Sigmoid colon (tissue), 6 donors: ENCODE measurements at regions not wholly inside any gene's neighbourhood (a gene's known extent, or its start where the extent isn't known, plus 50 kb on each side); places are given as distances from the start of the nearest gene placed in this dataset.
"Not testable (repeated sequence)": the region's sequence is repeated elsewhere in the genome, so short reads cannot be mapped to it uniquely, and the experiment has no call there.

Experiments
- DNase-seq: peaks from one replicate; pipeline ENCODE4 v3.0.0-alpha.2; 2019
- H3K27ac ChIP-seq, 4 donors: fragments of 200-600 bp; sonication (generic); one replicate each; pipeline ENCODE4 v1.5.1; 2016 to 2019; ENCODE audit warnings: mild to moderate bottlenecking in 1 of 4
- H3K27me3 ChIP-seq, 3 donors: fragments of 200-600 bp; sonication (generic); one replicate each; pipeline ENCODE4 v1.5.1; 2019; ENCODE audit warnings: mild to moderate bottlenecking in 1 of 3
- H3K36me3 ChIP-seq, 4 donors: fragments of 200-600 bp; sonication (generic); one replicate each; pipeline ENCODE4 v1.5.1; 2016 to 2019
- H3K4me1 ChIP-seq, 4 donors: fragments of 200-600 bp; sonication (generic); one replicate each; pipeline ENCODE4 v1.5.1; 2017 to 2019
- H3K4me3 ChIP-seq, 4 donors: fragments of 200-600 bp; sonication (generic); one replicate each; pipeline ENCODE4 v1.5.1; 2017 to 2019; ENCODE audit warnings: mild to moderate bottlenecking in 2 of 4, moderate library complexity in 1 of 4
- H3K9me3 ChIP-seq, 4 donors: fragments of 200-600 bp in 3 of 4; sonication (generic) in 3 of 4; one replicate each; pipeline versions ENCODE4 v1.5.1 to v1.6.1; 2013 to 2019
- CTCF ChIP-seq, 4 experiments: fragments of 450-650 bp in 3 of 4; fragments of 200-600 bp in 1 of 4; IDR thresholded peaks; one replicate each; pipeline ENCODE4 v1.5.1; 2016 to 2019; ENCODE audit warnings: antibody characterized with exemption in 4 of 4, mild to moderate bottlenecking in 3 of 4, moderate library complexity in 2 of 4
- EP300 ChIP-seq, 4 donors: sonication (generic); formaldehyde crosslinking; IDR thresholded peaks; one replicate each; pipeline ENCODE4 v1.6.1; 2017; ENCODE audit warnings: antibody characterized with exemption in 4 of 4
- POLR2A ChIP-seq, 2 donors: fragments of 450-650 bp; IDR thresholded peaks; one replicate each; pipeline ENCODE4 v1.6.1; 2016; ENCODE audit warnings: antibody characterized with exemption in 2 of 2, mild to moderate bottlenecking in 2 of 2, moderate library complexity in 2 of 2
- POLR2AphosphoS5 ChIP-seq, 4 donors: sonication (generic); formaldehyde crosslinking; IDR thresholded peaks; one replicate each; pipeline ENCODE4 v1.6.1; 2017; ENCODE audit warnings: antibody characterized with exemption in 4 of 4
- WGBS, 2 donors: extraction: QIAGEN DNeasy Blood & Tissue Kit; methylation state at CpG; one replicate each; pipeline ENCODE4 v1.1.7; 2013; 5-methylcytosine and 5-hydroxymethylcytosine counted together
- intact Hi-C: fragments of 100-400 bp; cut with DNase I; formaldehyde crosslinking; loops from one replicate; pipeline ENCODE4 v1.15.1; 2023
- donor health status: healthy with polysubstance abuse.
- donor health status: healthy.

- Histone ChIP-seq H3K27me3 (no peaks in the 10 kb centered on the region), H3K9me3 (no peaks in the 10 kb centered on the region), H3K27ac (no peak overlapping the region), H3K36me3 (no peaks in the 10 kb centered on the region), H3K4me1 (no peaks in the 10 kb centered on the region), H3K4me3 (no peak overlapping the region)
- no peak for TF ChIP-seq EP300 (IDR thresholded peaks at IDR 0.05)
- no peak for TF ChIP-seq CTCF (IDR thresholded peaks at IDR 0.05)
- no peak for TF ChIP-seq POLR2A (IDR thresholded peaks at IDR 0.05)
- no peak for TF ChIP-seq POLR2AphosphoS5 (IDR thresholded peaks at IDR 0.05)
- intact Hi-C loops, result no loop called here
- no peak for DNase-seq
- WGBS, 2 donors, result 83 to 86% methylated on average over 10 of the region's 10 CpGs
These were observed 515.3 kb downstream of the ZBBX start for GRCh38 chr3:166864473-166865467.

GRCh38 chr3:166860217-166860616, 519.9 kb downstream of the ZBBX start:
- H3K36me3 ChIP-seq, result no peaks in the 10 kb centered on the region
- intact Hi-C loops, result no loop called here
- no peaks in the 10 kb centered on the region for H3K27me3 ChIP-seq
- H3K27ac ChIP-seq, result no peak overlapping the region
- DNase-seq, result no peak
- WGBS, 2 donors, result 72 to 83% methylated on average over 2 of the region's 2 CpGs
- H3K4me3 ChIP-seq, result no peak overlapping the region
- TF ChIP-seq POLR2A (IDR thresholded peaks at IDR 0.05), result no peak
- no peak for TF ChIP-seq CTCF (IDR thresholded peaks at IDR 0.05)
- TF ChIP-seq EP300 (IDR thresholded peaks at IDR 0.05), result no peak
- TF ChIP-seq POLR2AphosphoS5 (IDR thresholded peaks at IDR 0.05), result no peak
- H3K9me3 ChIP-seq, result no peaks in the 10 kb centered on the region
- no peaks in the 10 kb centered on the region for H3K4me1 ChIP-seq

- intact Hi-C loops, result no loop called here
- no peaks in the 10 kb centered on the region for H3K27me3 ChIP-seq
- H3K4me3 ChIP-seq, result no peak overlapping the region
- no peaks in the 10 kb centered on the region for H3K4me1 ChIP-seq
- no peaks in the 10 kb centered on the region for H3K9me3 ChIP-seq
- H3K27ac ChIP-seq, result no peak overlapping the region
- H3K36me3 ChIP-seq, result no peaks in the 10 kb centered on the region
- TF ChIP-seq POLR2A (IDR thresholded peaks at IDR 0.05) (no peak), POLR2AphosphoS5 (IDR thresholded peaks at IDR 0.05) (no peak), EP300 (IDR thresholded peaks at IDR 0.05) (no peak), CTCF (IDR thresholded peaks at IDR 0.05) (no peak)
- no peak for DNase-seq
These were observed 535.8 kb downstream of the ZBBX start for GRCh38 chr3:166844329-166844728.

- 91 to 97% methylated on average over 25 of the region's 25 CpGs for WGBS, 2 donors
- not testable (repeated sequence) for DNase-seq
These were observed 537.3 kb downstream of the ZBBX start for GRCh38 chr3:166842784-166843183.

GRCh38 chr3:166837535-166837934, 542.6 kb downstream of the ZBBX start:
- no peaks in the 10 kb centered on the region for H3K9me3 ChIP-seq
- no peak overlapping the region for H3K27ac ChIP-seq
- H3K4me3 ChIP-seq, result no peak overlapping the region
- 69 to 70% methylated on average over 4 of the region's 4 CpGs for WGBS, 2 donors
- DNase-seq, result no peak
- no peaks in the 10 kb centered on the region for H3K27me3 ChIP-seq
- no peaks in the 10 kb centered on the region for H3K4me1 ChIP-seq
- intact Hi-C loops, result no loop called here
- TF ChIP-seq POLR2AphosphoS5 (IDR thresholded peaks at IDR 0.05), result no peak
- no peak for TF ChIP-seq EP300 (IDR thresholded peaks at IDR 0.05)
- no peak for TF ChIP-seq CTCF (IDR thresholded peaks at IDR 0.05)
- no peak for TF ChIP-seq POLR2A (IDR thresholded peaks at IDR 0.05)
- H3K36me3 ChIP-seq, result no peaks in the 10 kb centered on the region

More at GRCh38 chr3:166842784-166843183, 537.3 kb downstream of the ZBBX start:
- H3K9me3 ChIP-seq, H3K27ac ChIP-seq, H3K36me3 ChIP-seq, H3K4me3 ChIP-seq, H3K27me3 ChIP-seq, intact Hi-C loops, H3K4me1 ChIP-seq: not testable (repeated sequence)
